ENCODE measurements at regions not wholly inside any gene's neighbourhood (a gene's known extent, or its start where the extent isn't known, plus 50 kb on each side); places are given as distances from the start of the nearest gene placed in this dataset.

- no peaks in the 10 kb centered on the region for H3F3A ChIP-seq (ENCODE audit: low read depth)
- Mint-ChIP-seq H3K27ac (no peak overlapping the region), H3K9me3 (peaks cover 12% of the 10 kb centered on the region), H3K36me3 (no peaks in the 10 kb centered on the region), H3K4me3 (no peak overlapping the region), H3K27me3 (ENCODE audit: insufficient read depth, low read depth) (no peaks in the 10 kb centered on the region), H3K4me1 (no peaks in the 10 kb centered on the region)
- H3K79me2 ChIP-seq (ENCODE audit: low read depth): no peaks in the 10 kb centered on the region
- H2AFZ ChIP-seq (replicated peaks): no peak overlapping the region
- no peak for TF ChIP-seq EZH2 (IDR thresholded peaks at IDR 0.05)
- no peak for TF ChIP-seq EZH2phosphoT487 (IDR thresholded peaks at IDR 0.05)
- TF ChIP-seq, protein P1, sequence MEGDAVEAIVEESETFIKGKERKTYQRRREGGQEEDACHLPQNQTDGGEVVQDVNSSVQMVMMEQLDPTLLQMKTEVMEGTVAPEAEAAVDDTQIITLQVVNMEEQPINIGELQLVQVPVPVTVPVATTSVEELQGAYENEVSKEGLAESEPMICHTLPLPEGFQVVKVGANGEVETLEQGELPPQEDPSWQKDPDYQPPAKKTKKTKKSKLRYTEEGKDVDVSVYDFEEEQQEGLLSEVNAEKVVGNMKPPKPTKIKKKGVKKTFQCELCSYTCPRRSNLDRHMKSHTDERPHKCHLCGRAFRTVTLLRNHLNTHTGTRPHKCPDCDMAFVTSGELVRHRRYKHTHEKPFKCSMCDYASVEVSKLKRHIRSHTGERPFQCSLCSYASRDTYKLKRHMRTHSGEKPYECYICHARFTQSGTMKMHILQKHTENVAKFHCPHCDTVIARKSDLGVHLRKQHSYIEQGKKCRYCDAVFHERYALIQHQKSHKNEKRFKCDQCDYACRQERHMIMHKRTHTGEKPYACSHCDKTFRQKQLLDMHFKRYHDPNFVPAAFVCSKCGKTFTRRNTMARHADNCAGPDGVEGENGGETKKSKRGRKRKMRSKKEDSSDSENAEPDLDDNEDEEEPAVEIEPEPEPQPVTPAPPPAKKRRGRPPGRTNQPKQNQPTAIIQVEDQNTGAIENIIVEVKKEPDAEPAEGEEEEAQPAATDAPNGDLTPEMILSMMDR (IDR thresholded peaks at IDR 0.05): no peak
- no peaks in the 10 kb centered on the region for H3K27me3 ChIP-seq
- H3K4me2 ChIP-seq: no peak overlapping the region
- H3K9me3 ChIP-seq (ENCODE audit: low read depth): no peaks in the 10 kb centered on the region
- H3K27ac ChIP-seq: no peak overlapping the region
- H4K20me1 ChIP-seq (ENCODE audit: low read depth): no peaks in the 10 kb centered on the region
- H3K4me3 ChIP-seq: no peak overlapping the region
- DNase-seq (ENCODE audit: low spot score): no peak
- no peaks in the 10 kb centered on the region for H3K4me1 ChIP-seq
- H3K36me3 ChIP-seq: no peaks in the 10 kb centered on the region
- no peak overlapping the region for H3K9ac ChIP-seq
Observed at GRCh38 chr7:46178661-46179060, 257.6 kb upstream of the IGFBP3 start.

- no peak for DNase-seq (ENCODE audit: low spot score)
- no peaks in the 10 kb centered on the region for H4K20me1 ChIP-seq (ENCODE audit: low read depth)
- H3K9me3 ChIP-seq (ENCODE audit: low read depth): no peaks in the 10 kb centered on the region
- H3F3A ChIP-seq (ENCODE audit: low read depth): no peaks in the 10 kb centered on the region
- H3K27ac ChIP-seq: no peak overlapping the region
- H3K36me3 ChIP-seq: no peaks in the 10 kb centered on the region
- H3K4me2 ChIP-seq: no peak overlapping the region
- no peak overlapping the region for H3K27ac Mint-ChIP-seq
- TF ChIP-seq, protein P1 (IDR thresholded peaks at IDR 0.05): no peak
- TF ChIP-seq EZH2 (IDR thresholded peaks at IDR 0.05): no peak
- no peaks in the 10 kb centered on the region for H3K27me3 Mint-ChIP-seq (ENCODE audit: insufficient read depth, low read depth)
- H3K4me1 Mint-ChIP-seq: no peaks in the 10 kb centered on the region
- H3K27me3 ChIP-seq: no peaks in the 10 kb centered on the region
- no peak overlapping the region for H3K9ac ChIP-seq
- H3K36me3 Mint-ChIP-seq: no peaks in the 10 kb centered on the region
- H3K4me1 ChIP-seq: no peaks in the 10 kb centered on the region
- H3K9me3 Mint-ChIP-seq: peaks cover 12% of the 10 kb centered on the region
- H2AFZ ChIP-seq (replicated peaks): no peak overlapping the region
- H3K79me2 ChIP-seq (ENCODE audit: low read depth): no peaks in the 10 kb centered on the region
- H3K4me3 Mint-ChIP-seq: no peak overlapping the region
- no peak overlapping the region for H3K4me3 ChIP-seq
Observed at GRCh38 chr7:46177821-46178220, 256.7 kb upstream of the IGFBP3 start.

GRCh38 chr7:46175221-46175620, 254.1 kb upstream of the IGFBP3 start:
- no peaks in the 10 kb centered on the region for H3K27me3 ChIP-seq
- no peaks in the 10 kb centered on the region for H3K4me1 ChIP-seq
- no peak overlapping the region for H3K4me3 ChIP-seq
- Mint-ChIP-seq H3K4me1 (no peaks in the 10 kb centered on the region), H3K4me3 (no peak overlapping the region), H3K9me3 (no peaks in the 10 kb centered on the region), H3K27ac (no peak overlapping the region), H3K36me3 (no peaks in the 10 kb centered on the region), H3K27me3 (ENCODE audit: insufficient read depth, low read depth) (no peaks in the 10 kb centered on the region)
- no peak overlapping the region for H2AFZ ChIP-seq (replicated peaks)
- no peaks in the 10 kb centered on the region for H3F3A ChIP-seq (ENCODE audit: low read depth)
- no peak for DNase-seq (ENCODE audit: low spot score)
- no peaks in the 10 kb centered on the region for H3K9me3 ChIP-seq (ENCODE audit: low read depth)
- no peak overlapping the region for H3K4me2 ChIP-seq
- H3K36me3 ChIP-seq: no peaks in the 10 kb centered on the region
- no peaks in the 10 kb centered on the region for H4K20me1 ChIP-seq (ENCODE audit: low read depth)
- no peak overlapping the region for H3K9ac ChIP-seq
- H3K79me2 ChIP-seq (ENCODE audit: low read depth): no peaks in the 10 kb centered on the region
- TF ChIP-seq EZH2 (IDR thresholded peaks at IDR 0.05): no peak
- TF ChIP-seq, protein P1 (IDR thresholded peaks at IDR 0.05): no peak
- no peak for TF ChIP-seq EZH2phosphoT487 (IDR thresholded peaks at IDR 0.05)
- H3K27ac ChIP-seq: no peak overlapping the region

DNA sequence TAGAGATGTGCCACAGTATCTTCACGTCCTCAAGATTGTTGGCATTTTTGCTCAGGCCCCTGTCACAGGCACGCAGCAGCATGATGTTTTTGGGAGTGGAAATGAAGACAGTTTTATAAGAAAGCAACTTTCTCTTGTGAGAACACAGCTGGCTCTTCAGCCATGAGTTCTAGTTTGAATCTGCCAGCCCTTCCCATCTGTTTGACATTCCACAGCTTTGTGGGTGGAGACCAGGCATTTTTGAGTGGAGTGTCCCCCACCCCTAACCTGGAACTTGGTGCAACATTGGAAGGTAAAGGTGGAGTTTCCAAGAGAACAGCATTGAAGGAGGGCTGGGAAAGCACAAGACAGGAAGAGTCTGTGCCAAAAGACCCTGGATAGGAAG, 253.1 kb upstream of the IGFBP3 start:
- no peaks in the 10 kb centered on the region for H3K36me3 ChIP-seq
- H4K20me1 ChIP-seq (ENCODE audit: low read depth): no peaks in the 10 kb centered on the region
- no peaks in the 10 kb centered on the region for H3K4me1 Mint-ChIP-seq
- H3K79me2 ChIP-seq (ENCODE audit: low read depth): no peaks in the 10 kb centered on the region
- H3F3A ChIP-seq (ENCODE audit: low read depth): no peaks in the 10 kb centered on the region
- TF ChIP-seq, protein P1 (IDR thresholded peaks at IDR 0.05): no peak
- no peak for TF ChIP-seq EZH2phosphoT487 (IDR thresholded peaks at IDR 0.05)
- no peak for TF ChIP-seq EZH2 (IDR thresholded peaks at IDR 0.05)
- H3K27me3 Mint-ChIP-seq (ENCODE audit: insufficient read depth, low read depth): peaks cover 3% of the 10 kb centered on the region
- no peak overlapping the region for H3K4me3 Mint-ChIP-seq
- no peaks in the 10 kb centered on the region for H3K27me3 ChIP-seq
- DNase-seq (ENCODE audit: low spot score): no peak
- no peak overlapping the region for H3K27ac Mint-ChIP-seq
- H3K4me3 ChIP-seq: no peak overlapping the region
- no peak overlapping the region for H3K9ac ChIP-seq
- no peak overlapping the region for H3K27ac ChIP-seq
- no peak overlapping the region for H3K4me2 ChIP-seq
- no peaks in the 10 kb centered on the region for H3K36me3 Mint-ChIP-seq
- no peaks in the 10 kb centered on the region for H3K9me3 Mint-ChIP-seq
- no peak overlapping the region for H2AFZ ChIP-seq (replicated peaks)
- H3K4me1 ChIP-seq: no peaks in the 10 kb centered on the region
- no peaks in the 10 kb centered on the region for H3K9me3 ChIP-seq (ENCODE audit: low read depth)
